Liver (tissue), 3 donors: ENCODE measurements at regions not wholly inside any gene's neighbourhood (a gene's known extent, or its start where the extent isn't known, plus 50 kb on each side); places are given as distances from the start of the nearest gene placed in this dataset.

Experiments used
- CTCF ChIP-seq: fragments of 150-350 bp; IDR thresholded peaks from 2 replicates; pipeline ENCODE4 v1.5.1; 2017; ENCODE audit warnings: improper control_type of control experiment, low read depth, low read length; ENCODE audit not compliant: missing input control
- EGR1 ChIP-seq, 2 donors: IDR thresholded peaks; 2 replicates each; pipeline ENCODE4 v1.6.1; 2016 to 2018; ENCODE audit warnings: antibody characterized with exemption in 2 of 2, low read depth in 2 of 2
- SP1 ChIP-seq: IDR thresholded peaks from 2 replicates; pipeline ENCODE4 v1.6.1; 2018; ENCODE audit warnings: antibody characterized with exemption, mild to moderate bottlenecking
- TAF1 ChIP-seq: conservative IDR thresholded peaks from 2 replicates; pipeline ENCODE4 v1.6.1; 2016; ENCODE audit warnings: antibody characterized with exemption, mild to moderate bottlenecking
- donor health status: healthy.
- donor health status: healthy.

- TF ChIP-seq CTCF (no peak), SP1 (no peak), TAF1 (no peak), EGR1 (IDR thresholded peaks at IDR 0.05; ENCODE audit: low read depth in 2 of 2) (no peak)
These were observed 75.2 kb upstream of the PRDM11 start for GRCh38 chr11:45071232-45071631.
